TTC549 (cell line): ENCODE measurements at regions not wholly inside any gene's neighbourhood (a gene's known extent, or its start where the extent isn't known, plus 50 kb on each side); places are given as distances from the start of the nearest gene placed in this dataset.
"Not testable (repeated sequence)": the region's sequence is repeated elsewhere in the genome, so short reads cannot be mapped to it uniquely, and the experiment has no call there.

Source experiments
- FAIRE-seq: peaks from 2 replicates; lab custom pipeline; 2012; peaks lifted over from hg19 to GRCh38; lab: Jason Lieb, UNC

- FAIRE-seq: no peak
These were observed 144.1 kb upstream of the RBPJ start for GRCh38 chr4:26176598-26177149.

GRCh38 chr4:26178854-26179253, 142.0 kb upstream of the RBPJ start:
- no peak for FAIRE-seq

GRCh38 chr4:26179316-26179760, 141.5 kb upstream of the RBPJ start:
- FAIRE-seq: no peak

GRCh38 chr4:26181616-26182015, 139.2 kb upstream of the RBPJ start:
- FAIRE-seq: no peak

- no peak for FAIRE-seq
These were observed 137.8 kb upstream of the RBPJ start for GRCh38 chr4:26183017-26183416.

- no peak for FAIRE-seq
These were observed 135.4 kb upstream of the RBPJ start for GRCh38 chr4:26185436-26185835.

GRCh38 chr4:26191353-26191752, 129.5 kb upstream of the RBPJ start:
- no peak for FAIRE-seq

GRCh38 chr4:26192899-26193869, 127.6 kb upstream of the RBPJ start:
- no peak for FAIRE-seq

- no peak for FAIRE-seq
These were observed 126.0 kb upstream of the RBPJ start for GRCh38 chr4:26194764-26195163.

GRCh38 chr4:26196567-26196966, 124.2 kb upstream of the RBPJ start:
- no peak for FAIRE-seq

- FAIRE-seq: no peak
These were observed 123.6 kb upstream of the RBPJ start for GRCh38 chr4:26197018-26197779.

GRCh38 chr4:26198931-26199330, 121.9 kb upstream of the RBPJ start:
- FAIRE-seq: not testable (repeated sequence)

- FAIRE-seq: no peak
These were observed 121.2 kb upstream of the RBPJ start for GRCh38 chr4:26199596-26199995.

GRCh38 chr4:26201120-26201519, 119.7 kb upstream of the RBPJ start:
- no peak for FAIRE-seq

GRCh38 chr4:26204249-26204825, 116.5 kb upstream of the RBPJ start:
- no peak for FAIRE-seq

GRCh38 chr4:26204911-26205370, 115.9 kb upstream of the RBPJ start:
- FAIRE-seq: no peak

- FAIRE-seq: no peak
These were observed 114.5 kb upstream of the RBPJ start for GRCh38 chr4:26206339-26206738.

GRCh38 chr4:26206999-26207398, 113.8 kb upstream of the RBPJ start:
- no peak for FAIRE-seq

GRCh38 chr4:26207631-26208030, 113.2 kb upstream of the RBPJ start:
- no peak for FAIRE-seq

GRCh38 chr4:26208237-26208994, 112.4 kb upstream of the RBPJ start:
- FAIRE-seq: no peak

- FAIRE-seq: not testable (repeated sequence)
These were observed 111.4 kb upstream of the RBPJ start for GRCh38 chr4:26209378-26209777.

- FAIRE-seq: no peak
These were observed 108.3 kb upstream of the RBPJ start for GRCh38 chr4:26212528-26212927.
